ENCODE measurements at regions not wholly inside any gene's neighbourhood (a gene's known extent, or its start where the extent isn't known, plus 50 kb on each side); places are given as distances from the start of the nearest gene placed in this dataset.

DNA sequence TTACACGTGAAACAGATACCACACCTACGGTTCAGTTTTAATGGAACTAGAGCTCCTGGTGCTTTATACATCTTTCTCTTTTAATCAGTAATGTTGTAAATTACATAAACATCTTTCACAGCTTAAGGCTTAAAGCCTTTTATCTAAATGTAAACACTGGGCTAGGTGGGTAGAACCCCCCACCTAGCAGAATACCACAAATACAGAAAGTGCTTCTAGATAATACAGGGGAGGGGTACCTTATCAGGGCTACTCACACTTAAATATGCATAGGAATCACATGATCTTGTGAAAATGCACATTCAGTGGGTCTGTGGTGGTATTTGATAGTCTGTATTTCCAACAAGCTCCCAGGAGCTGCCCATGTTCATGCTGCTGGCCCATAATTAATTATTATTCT lies 256.4 kb upstream of the TARS1 start:
- Histone ChIP-seq H2AFZ (ENCODE audit: low read depth, low read length) (no peak overlapping the region), H3K79me2 (replicated peaks; ENCODE audit: insufficient read depth, low read length) (no peaks in the 10 kb centered on the region), H4K20me1 (ENCODE audit: insufficient read depth) (no peaks in the 10 kb centered on the region), H3K27ac (ENCODE audit: low read length) (no peak overlapping the region), H3K4me3 (ENCODE audit: low read length) (no peak overlapping the region), H3K9me2 (ENCODE audit: insufficient read depth, low read length) (no peaks in the 10 kb centered on the region), H3K9ac (ENCODE audit: low read length) (no peak overlapping the region), H3K4me2 (ENCODE audit: low read length) (no peak overlapping the region), H3K36me3 (ENCODE audit: insufficient read depth, low read length) (no peaks in the 10 kb centered on the region), H3K9me3 (ENCODE audit: low read length) (no peaks in the 10 kb centered on the region), H3K27me3 (ENCODE audit: insufficient read depth, low read depth, low read length) (no peaks in the 10 kb centered on the region), H3F3A (ENCODE audit: insufficient read depth, low read length, poor library complexity, severe bottlenecking) (no peaks in the 10 kb centered on the region)
- TF ChIP-seq SMC3 (conservative IDR thresholded peaks at IDR 0.05; ENCODE audit: poor library complexity) (no peak), EZH2 (IDR thresholded peaks at IDR 0.05; ENCODE audit: borderline replicate concordance, insufficient read depth, low read length, poor library complexity, severe bottlenecking) (no peak), EP300 (conservative IDR thresholded peaks at IDR 0.05; ENCODE audit: poor library complexity, severe bottlenecking) (no peak), RAD21 (conservative IDR thresholded peaks at IDR 0.05) (no peak), TAF1 (IDR thresholded peaks at IDR 0.05; ENCODE audit: low read depth) (no peak), MXI1 (conservative IDR thresholded peaks at IDR 0.05; ENCODE audit: poor library complexity, severe bottlenecking) (no peak), POLR2AphosphoS5 (IDR thresholded peaks at IDR 0.05) (no peak)
- TF ChIP-seq, protein P1, sequence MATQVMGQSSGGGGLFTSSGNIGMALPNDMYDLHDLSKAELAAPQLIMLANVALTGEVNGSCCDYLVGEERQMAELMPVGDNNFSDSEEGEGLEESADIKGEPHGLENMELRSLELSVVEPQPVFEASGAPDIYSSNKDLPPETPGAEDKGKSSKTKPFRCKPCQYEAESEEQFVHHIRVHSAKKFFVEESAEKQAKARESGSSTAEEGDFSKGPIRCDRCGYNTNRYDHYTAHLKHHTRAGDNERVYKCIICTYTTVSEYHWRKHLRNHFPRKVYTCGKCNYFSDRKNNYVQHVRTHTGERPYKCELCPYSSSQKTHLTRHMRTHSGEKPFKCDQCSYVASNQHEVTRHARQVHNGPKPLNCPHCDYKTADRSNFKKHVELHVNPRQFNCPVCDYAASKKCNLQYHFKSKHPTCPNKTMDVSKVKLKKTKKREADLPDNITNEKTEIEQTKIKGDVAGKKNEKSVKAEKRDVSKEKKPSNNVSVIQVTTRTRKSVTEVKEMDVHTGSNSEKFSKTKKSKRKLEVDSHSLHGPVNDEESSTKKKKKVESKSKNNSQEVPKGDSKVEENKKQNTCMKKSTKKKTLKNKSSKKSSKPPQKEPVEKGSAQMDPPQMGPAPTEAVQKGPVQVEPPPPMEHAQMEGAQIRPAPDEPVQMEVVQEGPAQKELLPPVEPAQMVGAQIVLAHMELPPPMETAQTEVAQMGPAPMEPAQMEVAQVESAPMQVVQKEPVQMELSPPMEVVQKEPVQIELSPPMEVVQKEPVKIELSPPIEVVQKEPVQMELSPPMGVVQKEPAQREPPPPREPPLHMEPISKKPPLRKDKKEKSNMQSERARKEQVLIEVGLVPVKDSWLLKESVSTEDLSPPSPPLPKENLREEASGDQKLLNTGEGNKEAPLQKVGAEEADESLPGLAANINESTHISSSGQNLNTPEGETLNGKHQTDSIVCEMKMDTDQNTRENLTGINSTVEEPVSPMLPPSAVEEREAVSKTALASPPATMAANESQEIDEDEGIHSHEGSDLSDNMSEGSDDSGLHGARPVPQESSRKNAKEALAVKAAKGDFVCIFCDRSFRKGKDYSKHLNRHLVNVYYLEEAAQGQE (IDR thresholded peaks at IDR 0.05; ENCODE audit: borderline replicate concordance), result no peak
- TF ChIP-seq, protein P2, sequence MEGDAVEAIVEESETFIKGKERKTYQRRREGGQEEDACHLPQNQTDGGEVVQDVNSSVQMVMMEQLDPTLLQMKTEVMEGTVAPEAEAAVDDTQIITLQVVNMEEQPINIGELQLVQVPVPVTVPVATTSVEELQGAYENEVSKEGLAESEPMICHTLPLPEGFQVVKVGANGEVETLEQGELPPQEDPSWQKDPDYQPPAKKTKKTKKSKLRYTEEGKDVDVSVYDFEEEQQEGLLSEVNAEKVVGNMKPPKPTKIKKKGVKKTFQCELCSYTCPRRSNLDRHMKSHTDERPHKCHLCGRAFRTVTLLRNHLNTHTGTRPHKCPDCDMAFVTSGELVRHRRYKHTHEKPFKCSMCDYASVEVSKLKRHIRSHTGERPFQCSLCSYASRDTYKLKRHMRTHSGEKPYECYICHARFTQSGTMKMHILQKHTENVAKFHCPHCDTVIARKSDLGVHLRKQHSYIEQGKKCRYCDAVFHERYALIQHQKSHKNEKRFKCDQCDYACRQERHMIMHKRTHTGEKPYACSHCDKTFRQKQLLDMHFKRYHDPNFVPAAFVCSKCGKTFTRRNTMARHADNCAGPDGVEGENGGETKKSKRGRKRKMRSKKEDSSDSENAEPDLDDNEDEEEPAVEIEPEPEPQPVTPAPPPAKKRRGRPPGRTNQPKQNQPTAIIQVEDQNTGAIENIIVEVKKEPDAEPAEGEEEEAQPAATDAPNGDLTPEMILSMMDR (IDR thresholded peaks at IDR 0.05; ENCODE audit: poor library complexity, severe bottlenecking), result no peak

GRCh38 chr5:33188089-33188488 lies 252.7 kb upstream of the TARS1 start:
- H3K27me3 ChIP-seq (ENCODE audit: insufficient read depth, low read depth, low read length), result no peaks in the 10 kb centered on the region
- TF ChIP-seq, protein P1 (IDR thresholded peaks at IDR 0.05; ENCODE audit: borderline replicate concordance), result no peak
- TF ChIP-seq EZH2 (IDR thresholded peaks at IDR 0.05; ENCODE audit: borderline replicate concordance, insufficient read depth, low read length, poor library complexity, severe bottlenecking), result no peak
- no peak for TF ChIP-seq TAF1 (IDR thresholded peaks at IDR 0.05; ENCODE audit: low read depth)
- TF ChIP-seq MXI1 (conservative IDR thresholded peaks at IDR 0.05; ENCODE audit: poor library complexity, severe bottlenecking), result no peak
- TF ChIP-seq EP300 (conservative IDR thresholded peaks at IDR 0.05; ENCODE audit: poor library complexity, severe bottlenecking), result no peak
- TF ChIP-seq SMC3 (conservative IDR thresholded peaks at IDR 0.05; ENCODE audit: poor library complexity), result no peak
- TF ChIP-seq, protein P2 (IDR thresholded peaks at IDR 0.05; ENCODE audit: poor library complexity, severe bottlenecking), result no peak
- TF ChIP-seq POLR2AphosphoS5 (IDR thresholded peaks at IDR 0.05), result no peak
- no peak for TF ChIP-seq RAD21 (conservative IDR thresholded peaks at IDR 0.05)
- no peaks in the 10 kb centered on the region for H3F3A ChIP-seq (ENCODE audit: insufficient read depth, low read length, poor library complexity, severe bottlenecking)
- H3K4me3 ChIP-seq (ENCODE audit: low read length), result no peak overlapping the region
- H3K9ac ChIP-seq (ENCODE audit: low read length), result no peak overlapping the region
- H3K27ac ChIP-seq (ENCODE audit: low read length), result no peak overlapping the region
- no peaks in the 10 kb centered on the region for H3K9me3 ChIP-seq (ENCODE audit: low read length)
- no peak overlapping the region for H3K4me2 ChIP-seq (ENCODE audit: low read length)
- no peaks in the 10 kb centered on the region for H3K9me2 ChIP-seq (ENCODE audit: insufficient read depth, low read length)
- no peak overlapping the region for H2AFZ ChIP-seq (ENCODE audit: low read depth, low read length)
- no peaks in the 10 kb centered on the region for H3K36me3 ChIP-seq (ENCODE audit: insufficient read depth, low read length)
- H4K20me1 ChIP-seq (ENCODE audit: insufficient read depth), result no peaks in the 10 kb centered on the region
- H3K79me2 ChIP-seq (replicated peaks; ENCODE audit: insufficient read depth, low read length), result no peaks in the 10 kb centered on the region

Measured in neural cell (in vitro differentiated cells).